MM.1S (cell line): ENCODE measurements at regions not wholly inside any gene's neighbourhood (a gene's known extent, or its start where the extent isn't known, plus 50 kb on each side); places are given as distances from the start of the nearest gene placed in this dataset.

Experiments
- DNase-seq: peaks from one replicate; pipeline ENCODE4 v3.0.0-alpha.2; 2015
- H2AFZ ChIP-seq: fragments of 300-600 bp; sonication (generic); 2 replicates; pipeline ENCODE4 v1.6.0; 2016; ENCODE audit warnings: antibody characterized with exemption, low read length
- H3F3A ChIP-seq: fragments of 300-600 bp; sonication (generic); 2 replicates; pipeline ENCODE4 v1.6.1; 2016; ENCODE audit warnings: mild to moderate bottlenecking, antibody characterized with exemption, low read length, moderate library complexity, mixed read lengths; ENCODE audit not compliant: insufficient read depth
- H3K27ac ChIP-seq: fragments of 300-600 bp; sonication (generic); 2 replicates; pipeline ENCODE4 v1.5.1; 2016; ENCODE audit warnings: mild to moderate bottlenecking, low read length
- H3K27me3 ChIP-seq: fragments of 300-600 bp; sonication (generic); replicated peaks from 2 replicates; pipeline ENCODE4 v1.6.0; 2016; ENCODE audit warnings: low read length; ENCODE audit not compliant: insufficient read depth
- H3K36me3 ChIP-seq: fragments of 300-600 bp; sonication (generic); replicated peaks from 2 replicates; pipeline ENCODE4 v1.6.1; 2016; ENCODE audit warnings: mild to moderate bottlenecking, low read length, mixed read lengths; ENCODE audit not compliant: insufficient read depth
- H3K4me1 ChIP-seq: fragments of 300-600 bp; sonication (generic); 2 replicates; pipeline ENCODE4 v1.6.1; 2016; ENCODE audit warnings: low read length, mixed read lengths
- H3K4me2 ChIP-seq: fragments of 300-600 bp; sonication (generic); 2 replicates; pipeline ENCODE4 v1.6.0; 2016; ENCODE audit warnings: low read depth, low read length
- H3K4me3 ChIP-seq: fragments of 300-600 bp; sonication (generic); 2 replicates; pipeline ENCODE4 v1.5.1; 2016; ENCODE audit warnings: low read length, mixed read lengths
- H3K79me2 ChIP-seq: fragments of 300-600 bp; sonication (generic); 2 replicates; pipeline ENCODE4 v1.6.1; 2016; ENCODE audit warnings: mixed run types, low read length, mixed read lengths
- H3K9ac ChIP-seq: fragments of 300-600 bp; sonication (generic); 2 replicates; pipeline ENCODE4 v1.6.1; 2016; ENCODE audit warnings: low read length, mixed read lengths
- H3K9me2 ChIP-seq: fragments of 300-600 bp; sonication (generic); replicated peaks from 2 replicates; pipeline ENCODE4 v1.6.1; 2016; ENCODE audit warnings: mild to moderate bottlenecking, low read length, mixed read lengths; ENCODE audit not compliant: insufficient read depth
- H3K9me3 ChIP-seq: fragments of 300-600 bp; sonication (generic); replicated peaks from 2 replicates; pipeline ENCODE4 v1.6.1; 2016; ENCODE audit warnings: mild to moderate bottlenecking, low read length, mixed read lengths; ENCODE audit not compliant: insufficient read depth
- H4K20me1 ChIP-seq: fragments of 300-600 bp; sonication (generic); 2 replicates; pipeline ENCODE4 v1.6.1; 2016; ENCODE audit warnings: mild to moderate bottlenecking, low read length, moderate library complexity, mixed read lengths; ENCODE audit not compliant: insufficient read depth
- EZH2 ChIP-seq: fragments of 300-600 bp; sonication (generic); optimal IDR thresholded peaks from 2 replicates; pipeline ENCODE3; 2017; ENCODE audit warnings: low read depth, mild to moderate bottlenecking, antibody characterized with exemption, low read length, mixed read lengths
- EZH2phosphoT487 ChIP-seq: fragments of 300-600 bp; sonication (generic); IDR thresholded peaks from 2 replicates; pipeline ENCODE4 v1.6.1; 2018; ENCODE audit warnings: antibody characterized with exemption, low read length
- TF ChIP-seq, protein P1 (sequence below): fragments of 300-600 bp; sonication (generic); IDR thresholded peaks from 2 replicates; pipeline ENCODE4 v1.5.1; 2016; ENCODE audit warnings: antibody characterized with exemption, low read length, mixed read lengths

GRCh38 chr7:145276118-145276517 lies 440.3 kb upstream of the TPK1 start:
- Histone ChIP-seq H3K9me2 (no peaks in the 10 kb centered on the region), H2AFZ (no peak overlapping the region), H3K9ac (no peak overlapping the region), H4K20me1 (no peaks in the 10 kb centered on the region), H3K4me3 (no peak overlapping the region), H3F3A (no peaks in the 10 kb centered on the region), H3K9me3 (no peaks in the 10 kb centered on the region), H3K4me1 (no peaks in the 10 kb centered on the region), H3K27ac (no peak overlapping the region), H3K36me3 (no peaks in the 10 kb centered on the region), H3K79me2 (no peaks in the 10 kb centered on the region), H3K27me3 (no peaks in the 10 kb centered on the region), H3K4me2 (no peak overlapping the region)
- no peak for DNase-seq
- no peak for TF ChIP-seq EZH2
- no peak for TF ChIP-seq EZH2phosphoT487
- TF ChIP-seq, protein P1, sequence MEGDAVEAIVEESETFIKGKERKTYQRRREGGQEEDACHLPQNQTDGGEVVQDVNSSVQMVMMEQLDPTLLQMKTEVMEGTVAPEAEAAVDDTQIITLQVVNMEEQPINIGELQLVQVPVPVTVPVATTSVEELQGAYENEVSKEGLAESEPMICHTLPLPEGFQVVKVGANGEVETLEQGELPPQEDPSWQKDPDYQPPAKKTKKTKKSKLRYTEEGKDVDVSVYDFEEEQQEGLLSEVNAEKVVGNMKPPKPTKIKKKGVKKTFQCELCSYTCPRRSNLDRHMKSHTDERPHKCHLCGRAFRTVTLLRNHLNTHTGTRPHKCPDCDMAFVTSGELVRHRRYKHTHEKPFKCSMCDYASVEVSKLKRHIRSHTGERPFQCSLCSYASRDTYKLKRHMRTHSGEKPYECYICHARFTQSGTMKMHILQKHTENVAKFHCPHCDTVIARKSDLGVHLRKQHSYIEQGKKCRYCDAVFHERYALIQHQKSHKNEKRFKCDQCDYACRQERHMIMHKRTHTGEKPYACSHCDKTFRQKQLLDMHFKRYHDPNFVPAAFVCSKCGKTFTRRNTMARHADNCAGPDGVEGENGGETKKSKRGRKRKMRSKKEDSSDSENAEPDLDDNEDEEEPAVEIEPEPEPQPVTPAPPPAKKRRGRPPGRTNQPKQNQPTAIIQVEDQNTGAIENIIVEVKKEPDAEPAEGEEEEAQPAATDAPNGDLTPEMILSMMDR, result no peak

- no peaks in the 10 kb centered on the region for H4K20me1 ChIP-seq
These were observed 433.7 kb upstream of the TPK1 start for GRCh38 chr7:145269418-145270161.

GRCh38 chr7:145265180-145265579 lies 429.3 kb upstream of the TPK1 start:
- Histone ChIP-seq H3K27ac (peak overlapping the region; percentile 46; the same call in 1 of the 2 replicates), H3K27me3 (no peaks in the 10 kb centered on the region), H3K9ac (no peak overlapping the region), H3K36me3 (no peaks in the 10 kb centered on the region), H3F3A (peaks cover 25% of the 10 kb centered on the region; the same call in 1 of the 2 replicates), H4K20me1 (no peaks in the 10 kb centered on the region), H3K4me1 (peaks cover 44% of the 10 kb centered on the region), H3K79me2 (no peaks in the 10 kb centered on the region), H3K4me3 (no peak overlapping the region), H2AFZ (no peak overlapping the region), H3K4me2 (peak overlapping the region; percentile 19), H3K9me2 (no peaks in the 10 kb centered on the region), H3K9me3 (no peaks in the 10 kb centered on the region)
- peak; percentile 66 for DNase-seq
- no peak for TF ChIP-seq EZH2
- TF ChIP-seq, protein P1, result no peak
- TF ChIP-seq EZH2phosphoT487, result no peak

More at GRCh38 chr7:145269418-145270161, 433.7 kb upstream of the TPK1 start:
- no peak for DNase-seq
- H3K27me3 ChIP-seq, result no peaks in the 10 kb centered on the region
- no peaks in the 10 kb centered on the region for H3K9me2 ChIP-seq
- H2AFZ ChIP-seq, result no peak overlapping the region
- H3K4me2 ChIP-seq, result no peak overlapping the region
- H3K9me3 ChIP-seq, result no peaks in the 10 kb centered on the region
- peaks cover 14% of the 10 kb centered on the region for H3K4me1 ChIP-seq
- no peak for TF ChIP-seq EZH2phosphoT487
- TF ChIP-seq EZH2, result no peak
- H3K27ac ChIP-seq, result no peak overlapping the region
- H3K9ac ChIP-seq, result no peak overlapping the region
- H3K36me3 ChIP-seq, result no peaks in the 10 kb centered on the region
- H3K79me2 ChIP-seq, result no peaks in the 10 kb centered on the region
- H3F3A ChIP-seq, result peaks cover 13% of the 10 kb centered on the region; the same call in 1 of the 2 replicates
- no peak overlapping the region for H3K4me3 ChIP-seq

DNA sequence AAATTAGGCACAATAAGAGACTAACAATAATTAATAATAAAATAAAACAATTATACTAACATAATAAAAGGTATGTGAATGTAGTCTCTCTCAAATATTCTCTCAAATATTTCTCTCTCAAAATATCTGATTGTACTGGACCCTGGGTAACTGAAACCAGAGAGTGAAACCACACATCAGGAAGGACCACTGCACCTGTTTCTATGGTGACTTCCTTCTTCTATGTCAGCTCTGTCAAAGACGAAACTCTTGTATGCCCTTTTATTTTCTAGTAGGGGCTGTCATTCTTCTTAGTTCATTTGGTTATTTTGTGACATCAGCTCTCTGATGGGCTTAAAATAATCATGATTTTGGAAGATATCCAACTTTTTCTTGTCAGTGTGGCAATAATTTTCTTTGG lies 428.0 kb upstream of the TPK1 start:
- no peak overlapping the region for H2AFZ ChIP-seq
- no peaks in the 10 kb centered on the region for H3K79me2 ChIP-seq
- H3K4me3 ChIP-seq, result no peak overlapping the region
- no peaks in the 10 kb centered on the region for H3K36me3 ChIP-seq
- no peaks in the 10 kb centered on the region for H3K9me3 ChIP-seq
- TF ChIP-seq EZH2phosphoT487, result no peak
- no peak for TF ChIP-seq EZH2
- TF ChIP-seq, protein P1, result no peak
- peak; percentile 88 for DNase-seq
- H3K4me2 ChIP-seq, result peak overlapping the region; percentile 19
- H3K4me1 ChIP-seq, result peaks cover 44% of the 10 kb centered on the region
- H3K27me3 ChIP-seq, result no peaks in the 10 kb centered on the region
- H3F3A ChIP-seq, result peaks cover 25% of the 10 kb centered on the region; the same call in 1 of the 2 replicates
- no peaks in the 10 kb centered on the region for H4K20me1 ChIP-seq
- H3K9ac ChIP-seq, result no peak overlapping the region; the same call in 1 of the 2 replicates
- H3K9me2 ChIP-seq, result no peaks in the 10 kb centered on the region
- H3K27ac ChIP-seq, result peak overlapping the region; percentile 46; the same call in 1 of the 2 replicates
